OCI-M1 (cell line): ENCODE measurements at regions not wholly inside any gene's neighbourhood (a gene's known extent, or its start where the extent isn't known, plus 50 kb on each side); places are given as distances from the start of the nearest gene placed in this dataset.
A peak's percentile ranks its signal among the peaks of the same experiment; 100 is the strongest.
"Not testable (repeated sequence)": the region's sequence is repeated elsewhere in the genome, so short reads cannot be mapped to it uniquely, and the experiment has no call there.

ENCODE experiments used
- DNase-seq: peaks from one replicate; lab custom pipeline; 2025; lab: John Stamatoyannopoulos, UW

GRCh38 chr12:5310151-5310550 is 121.8 kb upstream of the NTF3 start:
- DNase-seq, result no peak

GRCh38 chr12:5317556-5317955 is 114.4 kb upstream of the NTF3 start:
- no peak for DNase-seq

- no peak for DNase-seq
Observed at GRCh38 chr12:5318874-5319273, 113.0 kb upstream of the NTF3 start.

- DNase-seq, result no peak
Observed at GRCh38 chr12:5328669-5329517, 103.0 kb upstream of the NTF3 start.

- no peak for DNase-seq
Observed at GRCh38 chr12:5332551-5332950, 99.4 kb upstream of the NTF3 start.

GRCh38 chr12:5333096-5333495 is 98.8 kb upstream of the NTF3 start:
- no peak for DNase-seq

GRCh38 chr12:5335069-5335468 is 96.8 kb upstream of the NTF3 start:
- no peak for DNase-seq

- not testable (repeated sequence) for DNase-seq
Observed at GRCh38 chr12:5341086-5341485, 90.8 kb upstream of the NTF3 start.

- DNase-seq, result no peak
Observed at GRCh38 chr12:5343711-5344110, 88.2 kb upstream of the NTF3 start.

- DNase-seq, result no peak
Observed at GRCh38 chr12:5344131-5344530, 87.8 kb upstream of the NTF3 start.

GRCh38 chr12:5345534-5345933 is 86.4 kb upstream of the NTF3 start:
- DNase-seq, result no peak

- no peak for DNase-seq
Observed at GRCh38 chr12:5348057-5348456, 83.9 kb upstream of the NTF3 start.

- DNase-seq, result peak; percentile 40
Observed at GRCh38 chr12:5348491-5348890, 83.4 kb upstream of the NTF3 start.

- peak; percentile 6 for DNase-seq
Observed at GRCh38 chr12:5364036-5364770, 67.7 kb upstream of the NTF3 start.

- DNase-seq, result no peak
Observed at GRCh38 chr12:5369298-5369697, 62.6 kb upstream of the NTF3 start.

GRCh38 chr12:5371631-5372030 is 60.3 kb upstream of the NTF3 start:
- no peak for DNase-seq

GRCh38 chr12:5374713-5375112 is 57.2 kb upstream of the NTF3 start:
- DNase-seq, result no peak

GRCh38 chr12:5375547-5376295 is 56.2 kb upstream of the NTF3 start:
- DNase-seq, result no peak

GRCh38 chr12:5376591-5377207 is 55.2 kb upstream of the NTF3 start:
- no peak for DNase-seq

GRCh38 chr12:5377997-5378592 is 53.8 kb upstream of the NTF3 start:
- no peak for DNase-seq

GRCh38 chr12:5379749-5380496 is 52.0 kb upstream of the NTF3 start:
- no peak for DNase-seq
